Stimulated activated naive B cell treated with anti-CD40 and anti-IgM and Interleukin-4, amounts not matched to agents 10 μg/mL and 1 μg/mL and 100 μg/mL, for 72 hours (primary cell): ENCODE measurements at regions not wholly inside any gene's neighbourhood (a gene's known extent, or its start where the extent isn't known, plus 50 kb on each side); places are given as distances from the start of the nearest gene placed in this dataset.
"Not testable (repeated sequence)": the region's sequence is repeated elsewhere in the genome, so short reads cannot be mapped to it uniquely, and the experiment has no call there.

ENCODE experiments used
- ATAC-seq, 2 donors: fragments of 150-1000 bp; cut with Tn5 transposase; replicated peaks; 2 replicates each; pipeline ENCODE4 v1.10.0; 2021; ENCODE audit warnings: moderate library complexity in 1 of 2
- DNase-seq: peaks from one replicate; pipeline ENCODE4 v3.0.0; 2021
- H3K27ac Mint-ChIP-seq: one replicate; pipeline ENCODE4 v1.8.0; 2022; ENCODE audit warnings: mild to moderate bottlenecking, mixed read lengths
- H3K27me3 Mint-ChIP-seq, 2 donors: one replicate each; pipeline ENCODE4 v1.8.0; 2022; ENCODE audit warnings: mixed read lengths in 2 of 2
- H3K36me3 Mint-ChIP-seq, 2 donors: one replicate each; pipeline ENCODE4 v1.8.0; 2022; ENCODE audit warnings: mixed read lengths in 2 of 2, mild to moderate bottlenecking in 1 of 2
- H3K4me1 Mint-ChIP-seq, 2 donors: one replicate each; pipeline ENCODE4 v1.8.0; 2022; ENCODE audit warnings: mixed read lengths in 2 of 2, mild to moderate bottlenecking in 1 of 2
- H3K4me3 Mint-ChIP-seq, 2 donors: one replicate each; pipeline ENCODE4 v1.8.0; 2022; ENCODE audit warnings: mild to moderate bottlenecking in 2 of 2, mixed read lengths in 2 of 2, moderate library complexity in 1 of 2
- H3K9me3 Mint-ChIP-seq, 2 donors: one replicate each; pipeline ENCODE4 v1.8.0; 2022; ENCODE audit warnings: mixed read lengths in 2 of 2, mild to moderate bottlenecking in 1 of 2

DNA sequence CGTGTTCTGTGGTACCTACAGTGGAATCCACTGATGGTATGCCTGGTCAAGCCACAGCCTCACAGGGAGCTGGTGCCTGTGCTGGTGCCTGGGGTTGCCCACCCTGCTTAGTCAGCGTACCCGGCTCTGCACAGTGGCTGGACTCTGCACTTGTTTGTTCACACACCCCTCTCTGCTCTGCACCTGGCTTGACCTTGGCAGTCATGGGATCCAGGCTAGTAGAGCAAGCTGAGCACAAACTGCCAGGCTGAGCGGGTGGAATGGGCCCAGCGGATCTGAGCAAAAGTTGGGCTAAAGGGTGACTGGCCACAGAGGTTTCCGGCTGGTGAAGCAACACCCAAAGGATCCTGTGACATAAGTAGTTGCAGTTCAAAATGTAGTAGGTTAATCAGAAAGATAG is 163.5 kb downstream of the CDH19 start:
- Mint-ChIP-seq H3K27me3 (no peaks in the 10 kb centered on the region), H3K9me3 (peaks cover 0 to 2% of the 10 kb centered on the region in 2 donors), H3K27ac (no peak overlapping the region), H3K36me3 (no peaks in the 10 kb centered on the region), H3K4me3 (no peak overlapping the region), H3K4me1 (no peaks in the 10 kb centered on the region)
- DNase-seq = no peak
- ATAC-seq = no peak

GRCh38 chr18:66439670-66440069 is 164.2 kb downstream of the CDH19 start:
- no peak for DNase-seq

GRCh38 chr18:66438711-66439536 is 165.0 kb downstream of the CDH19 start:
- Mint-ChIP-seq H3K36me3 (no peaks in the 10 kb centered on the region), H3K4me1 (no peaks in the 10 kb centered on the region), H3K4me3 (no peak overlapping the region), H3K9me3 (peaks cover 2% of the 10 kb centered on the region in 2 donors), H3K27ac (no peak overlapping the region), H3K27me3 (no peaks in the 10 kb centered on the region)
- ATAC-seq (no peak), DNase-seq (no peak)

More at GRCh38 chr18:66439670-66440069, 164.2 kb downstream of the CDH19 start:
- Mint-ChIP-seq H3K9me3 (peaks cover 0 to 2% of the 10 kb centered on the region in 2 donors), H3K4me1 (no peaks in the 10 kb centered on the region), H3K27me3 (no peaks in the 10 kb centered on the region), H3K4me3 (no peak overlapping the region), H3K36me3 (no peaks in the 10 kb centered on the region), H3K27ac (no peak overlapping the region)
- no peak for ATAC-seq

DNA sequence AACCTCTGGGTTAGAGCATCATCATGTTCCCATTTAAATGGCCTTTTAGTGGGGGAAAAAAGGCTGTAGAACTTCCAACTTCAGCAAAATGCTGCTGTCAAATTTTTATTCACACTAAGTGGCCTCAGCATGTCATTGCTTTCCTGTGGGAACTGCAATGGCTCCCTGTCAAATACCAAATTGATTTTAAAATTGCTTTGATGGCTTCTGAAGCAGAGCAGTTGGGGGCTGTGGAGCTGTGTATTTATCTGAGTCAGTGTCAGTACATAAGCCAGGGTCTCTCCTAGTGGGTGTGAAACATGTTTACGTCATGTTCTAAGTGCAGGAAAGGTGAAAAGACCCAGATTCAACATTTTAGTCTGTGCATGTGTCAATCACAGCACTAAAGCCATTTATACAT is 171.3 kb downstream of the CDH19 start:
- Mint-ChIP-seq H3K4me3 (no peak overlapping the region), H3K4me1 (no peaks in the 10 kb centered on the region), H3K27ac (no peak overlapping the region), H3K9me3 (peaks cover 0 to 4% of the 10 kb centered on the region in 2 donors), H3K36me3 (no peaks in the 10 kb centered on the region), H3K27me3 (no peaks in the 10 kb centered on the region)
- DNase-seq = no peak
- ATAC-seq = no peak

- ATAC-seq (no peak), DNase-seq (no peak)
- Mint-ChIP-seq H3K27ac (no peak overlapping the region), H3K4me1 (no peaks in the 10 kb centered on the region), H3K4me3 (no peak overlapping the region), H3K9me3 (peaks cover under 1 to 2% of the 10 kb centered on the region in 2 donors), H3K27me3 (no peaks in the 10 kb centered on the region), H3K36me3 (no peaks in the 10 kb centered on the region)
Measured at GRCh38 chr18:66428795-66429194, 175.1 kb downstream of the CDH19 start.

- DNase-seq (no peak), ATAC-seq (no peak)
- H3K4me3 Mint-ChIP-seq = no peak overlapping the region
- no peak overlapping the region for H3K27ac Mint-ChIP-seq
- H3K4me1 Mint-ChIP-seq = no peaks in the 10 kb centered on the region
- H3K27me3 Mint-ChIP-seq = no peaks in the 10 kb centered on the region
- H3K9me3 Mint-ChIP-seq = peaks cover 0 to 6% of the 10 kb centered on the region in 2 donors
- H3K36me3 Mint-ChIP-seq = no peaks in the 10 kb centered on the region
Measured at GRCh38 chr18:66419400-66419799, 184.5 kb downstream of the CDH19 start.

GRCh38 chr18:66410692-66411091 is 193.2 kb downstream of the CDH19 start:
- no peak overlapping the region for H3K4me3 Mint-ChIP-seq
- no peaks in the 10 kb centered on the region for H3K27me3 Mint-ChIP-seq
- H3K9me3 Mint-ChIP-seq = peaks cover 0 to 5% of the 10 kb centered on the region in 2 donors
- H3K4me1 Mint-ChIP-seq = no peaks in the 10 kb centered on the region
- H3K27ac Mint-ChIP-seq = no peak overlapping the region
- no peak for DNase-seq
- H3K36me3 Mint-ChIP-seq = no peaks in the 10 kb centered on the region
- no peak for ATAC-seq

DNA sequence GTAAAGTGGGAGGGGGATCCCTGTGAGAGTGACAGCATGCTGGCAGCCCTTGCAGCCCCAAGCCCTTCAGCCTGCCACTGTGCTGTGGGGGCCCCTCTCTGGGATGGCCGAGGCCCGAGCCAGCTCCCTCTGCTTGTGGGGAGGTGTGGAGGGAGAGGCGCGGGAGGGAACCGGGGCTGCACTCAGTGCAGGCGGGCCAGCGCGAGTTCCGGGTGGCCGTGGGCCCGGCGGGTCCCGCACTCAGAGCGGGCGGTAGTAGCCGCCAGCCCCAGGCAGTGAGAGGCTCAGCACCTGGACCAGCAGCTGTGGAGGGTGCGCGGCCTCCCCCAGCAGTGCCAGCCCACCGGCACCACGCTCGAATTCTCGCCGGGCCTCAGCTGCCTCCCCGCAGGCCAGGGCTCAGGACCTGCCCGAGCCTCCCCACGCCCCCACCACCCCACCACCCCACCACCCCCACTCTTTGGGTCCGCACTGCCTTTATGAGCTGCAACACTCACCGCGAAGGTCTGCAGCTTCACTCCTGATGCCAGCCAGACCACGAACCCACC is 208.1 kb downstream of the CDH19 start:
- no peak for DNase-seq
- Mint-ChIP-seq H3K4me1 (no peaks in the 10 kb centered on the region), H3K36me3 (no peaks in the 10 kb centered on the region), H3K9me3 (peaks cover 4 to 9% of the 10 kb centered on the region in 2 donors), H3K27ac (no peak overlapping the region), H3K27me3 (no peaks in the 10 kb centered on the region), H3K4me3 (no peak overlapping the region)
- ATAC-seq = no peak

- H3K27me3 Mint-ChIP-seq = no peaks in the 10 kb centered on the region
- H3K9me3 Mint-ChIP-seq = peaks cover 4 to 15% of the 10 kb centered on the region in 2 donors
- ATAC-seq = no peak
- no peak overlapping the region for H3K27ac Mint-ChIP-seq
- H3K4me3 Mint-ChIP-seq = no peak overlapping the region
- H3K36me3 Mint-ChIP-seq = no peaks in the 10 kb centered on the region
- H3K4me1 Mint-ChIP-seq = no peaks in the 10 kb centered on the region
- DNase-seq = no peak
Measured at GRCh38 chr18:66393463-66393862, 210.4 kb downstream of the CDH19 start.

DNA sequence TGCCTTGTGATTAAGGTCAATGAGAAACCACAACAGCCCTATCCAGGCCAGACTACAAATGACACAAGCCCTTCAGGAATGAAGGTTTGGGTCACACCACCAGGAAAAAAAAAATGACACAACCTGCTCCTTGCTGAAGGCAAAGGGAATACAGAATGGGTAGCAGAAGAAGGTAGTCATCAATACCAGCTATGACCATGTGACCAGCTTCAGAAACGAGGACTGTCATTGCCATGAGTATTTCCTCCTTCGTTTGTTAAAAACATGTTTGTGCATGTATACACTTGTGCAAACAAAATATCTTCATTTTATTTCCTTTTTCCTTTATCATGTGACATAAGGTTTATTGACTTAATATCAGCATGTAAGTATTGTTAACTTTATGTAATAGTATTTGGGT is 226.6 kb downstream of the CDH19 start:
- no peak for ATAC-seq

DNA sequence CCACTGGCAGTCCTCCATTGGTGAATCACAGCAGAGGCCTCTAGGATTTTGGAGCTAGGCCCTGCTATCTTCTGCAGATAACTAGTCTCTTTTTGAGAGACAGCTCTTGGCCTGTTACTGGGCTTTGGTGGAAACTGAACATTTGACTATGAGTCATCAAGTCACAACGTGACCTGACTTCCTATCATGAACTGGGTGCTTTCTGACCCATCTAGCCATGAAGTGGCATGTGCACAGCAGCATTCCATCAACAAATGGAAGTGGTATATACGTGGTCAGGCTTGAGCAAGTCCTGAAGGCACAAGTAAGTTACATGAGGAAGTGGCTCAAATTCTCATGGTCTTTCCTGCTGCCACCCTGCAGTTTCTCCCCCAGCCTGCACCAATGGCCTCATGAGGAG is 228.5 kb downstream of the CDH19 start:
- ATAC-seq, H3K27me3 Mint-ChIP-seq, DNase-seq, H3K4me3 Mint-ChIP-seq, H3K36me3 Mint-ChIP-seq, H3K4me1 Mint-ChIP-seq, H3K27ac Mint-ChIP-seq, H3K9me3 Mint-ChIP-seq: not testable (repeated sequence)

More for the DNA sequence above, 226.6 kb downstream of the CDH19 start:
- Mint-ChIP-seq H3K27ac (no peak overlapping the region), H3K27me3 (no peaks in the 10 kb centered on the region), H3K4me1 (no peaks in the 10 kb centered on the region), H3K9me3 (no peaks in the 10 kb centered on the region), H3K4me3 (no peak overlapping the region), H3K36me3 (no peaks in the 10 kb centered on the region)
- no peak for DNase-seq

- DNase-seq = no peak
- H3K27me3 Mint-ChIP-seq = no peaks in the 10 kb centered on the region
- H3K4me1 Mint-ChIP-seq = no peaks in the 10 kb centered on the region
- ATAC-seq = no peak
- H3K27ac Mint-ChIP-seq = no peak overlapping the region
- no peaks in the 10 kb centered on the region for H3K9me3 Mint-ChIP-seq
- no peaks in the 10 kb centered on the region for H3K36me3 Mint-ChIP-seq
- H3K4me3 Mint-ChIP-seq = no peak overlapping the region
Measured at GRCh38 chr18:66346833-66347588, 256.9 kb downstream of the CDH19 start.

DNA sequence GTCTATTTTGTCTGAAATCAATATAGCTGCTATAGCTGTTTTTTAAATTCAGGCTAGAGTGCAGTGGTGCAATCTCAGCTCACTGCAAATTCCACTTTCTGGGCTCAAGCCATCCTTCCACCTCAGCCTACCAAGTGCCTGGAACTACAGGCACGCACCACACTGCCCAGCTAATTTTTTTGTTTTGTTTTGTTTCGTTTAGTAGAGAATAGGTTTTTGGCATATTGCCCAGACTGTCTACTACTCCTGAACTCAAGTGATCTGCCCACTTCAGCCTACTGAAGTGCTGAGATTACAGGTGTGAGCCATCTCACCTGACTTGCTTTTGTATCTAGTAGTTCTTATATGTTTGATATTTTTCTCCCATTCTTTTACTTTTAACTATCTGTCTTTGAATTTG is 259.7 kb downstream of the CDH19 start:
- ATAC-seq (no peak), DNase-seq (no peak)
- H3K4me3 Mint-ChIP-seq = no peak overlapping the region
- no peaks in the 10 kb centered on the region for H3K9me3 Mint-ChIP-seq
- no peak overlapping the region for H3K27ac Mint-ChIP-seq
- H3K4me1 Mint-ChIP-seq = no peaks in the 10 kb centered on the region
- H3K36me3 Mint-ChIP-seq = no peaks in the 10 kb centered on the region
- H3K27me3 Mint-ChIP-seq = no peaks in the 10 kb centered on the region

GRCh38 chr18:66342577-66342976 is 261.3 kb downstream of the CDH19 start:
- H3K27me3 Mint-ChIP-seq = no peaks in the 10 kb centered on the region
- ATAC-seq (no peak), DNase-seq (no peak)
- no peak overlapping the region for H3K4me3 Mint-ChIP-seq
- H3K36me3 Mint-ChIP-seq = no peaks in the 10 kb centered on the region
- no peak overlapping the region for H3K27ac Mint-ChIP-seq
- peaks cover 0 to 2% of the 10 kb centered on the region in 2 donors for H3K9me3 Mint-ChIP-seq
- no peaks in the 10 kb centered on the region for H3K4me1 Mint-ChIP-seq

- DNase-seq (no peak), ATAC-seq (no peak)
- Mint-ChIP-seq H3K9me3 (peaks cover 0 to 2% of the 10 kb centered on the region in 2 donors), H3K4me3 (no peak overlapping the region), H3K4me1 (no peaks in the 10 kb centered on the region), H3K36me3 (no peaks in the 10 kb centered on the region), H3K27ac (no peak overlapping the region), H3K27me3 (no peaks in the 10 kb centered on the region)
Measured at GRCh38 chr18:66334534-66334933, 269.4 kb downstream of the CDH19 start.
